Liver (tissue), 8 donors: ENCODE measurements at regions not wholly inside any gene's neighbourhood (a gene's known extent, or its start where the extent isn't known, plus 50 kb on each side); places are given as distances from the start of the nearest gene placed in this dataset.
"Not testable (repeated sequence)": the region's sequence is repeated elsewhere in the genome, so short reads cannot be mapped to it uniquely, and the experiment has no call there.

ENCODE experiments used
- DNase-seq: peaks from one replicate; pipeline ENCODE4 v3.0.0-alpha.2; 2017; ENCODE audit warnings: low spot score
- H3K27ac ChIP-seq, 2 donors: one replicate each; pipeline ENCODE4 v1.7.0; 2013; ENCODE audit warnings: inconsistent platforms in 2 of 2, low read length in 2 of 2, control low read depth in 1 of 2, low read depth in 1 of 2, mild to moderate bottlenecking in 1 of 2
- H3K27me3 ChIP-seq, 4 donors: one replicate each; pipeline versions ENCODE4 v1.6.1 to v1.7.0; 2013; ENCODE audit warnings: low read length in 3 of 4, inconsistent platforms in 1 of 4, mild to moderate bottlenecking in 1 of 4, moderate library complexity in 1 of 4; ENCODE audit not compliant: control insufficient read depth in 4 of 4, insufficient read depth in 4 of 4
- H3K36me3 ChIP-seq, 4 donors: one replicate each; pipeline versions ENCODE4 v1.6.1 to v1.7.0; 2013; ENCODE audit warnings: low read length in 3 of 4, mild to moderate bottlenecking in 3 of 4, low read depth in 1 of 4, moderate library complexity in 1 of 4; ENCODE audit not compliant: control insufficient read depth in 4 of 4, insufficient read depth in 3 of 4
- H3K4me1 ChIP-seq, 4 donors: one replicate each; pipeline versions ENCODE4 v1.6.1 to v1.7.0; 2013; ENCODE audit warnings: low read length in 3 of 4, mild to moderate bottlenecking in 3 of 4, moderate library complexity in 1 of 4; ENCODE audit not compliant: control insufficient read depth in 4 of 4, insufficient read depth in 4 of 4
- H3K4me3 ChIP-seq, 3 donors: one replicate each; pipeline versions ENCODE4 v1.6.1 to v1.7.0; 2013; ENCODE audit warnings: low read length in 3 of 3, control low read depth in 1 of 3, low read depth in 1 of 3, mild to moderate bottlenecking in 1 of 3
- H3K9ac ChIP-seq, 2 donors: one replicate each; pipeline ENCODE4 v1.7.0; 2013; ENCODE audit warnings: low read length in 2 of 2, mild to moderate bottlenecking in 2 of 2, moderate library complexity in 2 of 2, control low read depth in 1 of 2, low read depth in 1 of 2
- H3K9me3 ChIP-seq, 4 donors: one replicate each; pipeline versions ENCODE4 v1.6.1 to v1.7.0; 2013; ENCODE audit warnings: low read length in 3 of 4; ENCODE audit not compliant: control insufficient read depth in 4 of 4
- ATF3 ChIP-seq: IDR thresholded peaks from 2 replicates; pipeline ENCODE4 v1.6.1; 2016; ENCODE audit warnings: antibody characterized with exemption
- CTCF ChIP-seq: fragments of 150-350 bp; IDR thresholded peaks from 2 replicates; pipeline ENCODE4 v1.5.1; 2017; ENCODE audit warnings: improper control_type of control experiment, low read depth, low read length; ENCODE audit not compliant: missing input control
- EGR1 ChIP-seq, 2 donors: IDR thresholded peaks; 2 replicates each; pipeline ENCODE4 v1.6.1; 2016 to 2018; ENCODE audit warnings: antibody characterized with exemption in 2 of 2, low read depth in 2 of 2
- FOXA1 ChIP-seq: IDR thresholded peaks from 2 replicates; pipeline ENCODE4 v1.6.1; 2016; ENCODE audit warnings: antibody characterized with exemption
- FOXA2 ChIP-seq: IDR thresholded peaks from 2 replicates; pipeline ENCODE4 v1.6.1; 2016; ENCODE audit warnings: antibody characterized with exemption
- GABPA ChIP-seq, 2 donors: IDR thresholded peaks in 1 of 2; conservative IDR thresholded peaks in 1 of 2; 2 replicates each; pipeline ENCODE4 v1.6.1; 2016; ENCODE audit warnings: antibody characterized with exemption in 2 of 2, mild to moderate bottlenecking in 1 of 2, moderate library complexity in 1 of 2
- HNF4A ChIP-seq, 2 donors: conservative IDR thresholded peaks; 2 replicates each; pipeline ENCODE4 v1.6.1; 2016; ENCODE audit warnings: antibody characterized with exemption in 2 of 2, mild to moderate bottlenecking in 2 of 2
- HNF4G ChIP-seq: IDR thresholded peaks from 2 replicates; pipeline ENCODE4 v1.6.1; 2016; ENCODE audit warnings: antibody characterized with exemption
- JUND ChIP-seq, 2 donors: IDR thresholded peaks; 2 replicates each; pipeline ENCODE4 v1.6.1; 2016; ENCODE audit warnings: antibody characterized with exemption in 2 of 2
- MAX ChIP-seq: IDR thresholded peaks from 2 replicates; pipeline ENCODE4 v1.6.1; 2016; ENCODE audit warnings: antibody characterized with exemption
- NR2F2 ChIP-seq: IDR thresholded peaks from 2 replicates; pipeline ENCODE4 v1.6.1; 2016; ENCODE audit warnings: antibody characterized with exemption
- RAD21 ChIP-seq, 2 donors: IDR thresholded peaks; 2 replicates each; pipeline ENCODE4 v1.6.1; 2016; ENCODE audit warnings: antibody characterized with exemption in 2 of 2, mild to moderate bottlenecking in 2 of 2
- REST ChIP-seq: IDR thresholded peaks from 2 replicates; pipeline ENCODE4 v1.6.1; 2016; ENCODE audit warnings: antibody characterized with exemption, mild to moderate bottlenecking
- RXRA ChIP-seq, 2 donors: IDR thresholded peaks; 2 replicates each; pipeline ENCODE4 v1.6.1; 2017 to 2018; ENCODE audit warnings: antibody characterized with exemption in 2 of 2, mild to moderate bottlenecking in 1 of 2
- SP1 ChIP-seq: IDR thresholded peaks from 2 replicates; pipeline ENCODE4 v1.6.1; 2018; ENCODE audit warnings: antibody characterized with exemption, mild to moderate bottlenecking
- TAF1 ChIP-seq: conservative IDR thresholded peaks from 2 replicates; pipeline ENCODE4 v1.6.1; 2016; ENCODE audit warnings: antibody characterized with exemption, mild to moderate bottlenecking
- YY1 ChIP-seq: IDR thresholded peaks from 2 replicates; pipeline ENCODE4 v1.6.1; 2016; ENCODE audit warnings: antibody characterized with exemption, mild to moderate bottlenecking
- ZBTB33 ChIP-seq: IDR thresholded peaks from 2 replicates; pipeline ENCODE4 v1.6.1; 2016; ENCODE audit warnings: antibody characterized with exemption
- WGBS: extraction: QIAGEN DNeasy Blood & Tissue Kit; methylation state at CpG from one replicate; pipeline ENCODE4 v1.1.7; 2013; 5-methylcytosine and 5-hydroxymethylcytosine counted together
- donor health status: healthy.
- donor health status: healthy.
- donor health status: healthy.
- donor health status: healthy.
- donor health status: healthy.

- Histone ChIP-seq H3K4me1 (no peaks in the 10 kb centered on the region), H3K27me3 (no peaks in the 10 kb centered on the region), H3K36me3 (no peaks in the 10 kb centered on the region), H3K4me3 (no peak overlapping the region), H3K27ac (no peak overlapping the region), H3K9ac (no peak overlapping the region), H3K9me3 (no peaks in the 10 kb centered on the region)
- DNase-seq = no peak
- no peak for TF ChIP-seq RAD21 (IDR thresholded peaks at IDR 0.05)
- no peak for TF ChIP-seq RXRA (IDR thresholded peaks at IDR 0.05)
- no peak for TF ChIP-seq ATF3
- no peak for TF ChIP-seq MAX
- TF ChIP-seq NR2F2 = no peak
- TF ChIP-seq CTCF = no peak
- no peak for TF ChIP-seq SP1
- TF ChIP-seq ZBTB33 = no peak
- TF ChIP-seq TAF1 = no peak
- no peak for TF ChIP-seq FOXA1
- TF ChIP-seq EGR1 (IDR thresholded peaks at IDR 0.05; ENCODE audit: low read depth in 2 of 2) = no peak
- TF ChIP-seq JUND (IDR thresholded peaks at IDR 0.05) = no peak
- no peak for TF ChIP-seq HNF4G
- no peak for TF ChIP-seq GABPA (IDR thresholded peaks at IDR 0.05 in 1 of 2, conservative IDR thresholded peaks at IDR 0.05 in 1 of 2)
- TF ChIP-seq HNF4A (conservative IDR thresholded peaks at IDR 0.05) = no peak
- TF ChIP-seq FOXA2 = no peak
- no peak for TF ChIP-seq YY1
- TF ChIP-seq REST = no peak
- WGBS = 94% methylated on average over 1 of the region's 1 CpG
These were observed 59.9 kb upstream of the MRPS9 start for GRCh38 chr2:104977958-104978357.

- not testable (repeated sequence) for H3K4me1 ChIP-seq, H3K9me3 ChIP-seq, H3K27me3 ChIP-seq, DNase-seq, H3K36me3 ChIP-seq, H3K27ac ChIP-seq, H3K9ac ChIP-seq, H3K4me3 ChIP-seq
- 74% methylated on average over 6 of the region's 6 CpGs for WGBS
These were observed 58.1 kb upstream of the MRPS9 start for GRCh38 chr2:104979786-104980185.
